ENCODE measurements at regions not wholly inside any gene's neighbourhood (a gene's known extent, or its start where the extent isn't known, plus 50 kb on each side); places are given as distances from the start of the nearest gene placed in this dataset.

- TF ChIP-seq CTCF (IDR thresholded peaks at IDR 0.05; ENCODE audit: control extremely low read depth, extremely low read depth, low read depth, missing control alignments), result no peak
- POLR2A ChIA-PET, result no interaction called here
- DNase-seq (ENCODE audit: extremely low spot score), result no peak
- CTCF ChIA-PET, result no interaction called here
These were observed 490.9 kb upstream of the MDFIC2 start for GRCh38 chr3:70803319-70803718.

- no peak for DNase-seq (ENCODE audit: extremely low spot score)
- ChIA-PET POLR2A (no interaction called here), CTCF (no interaction called here)
- TF ChIP-seq CTCF (IDR thresholded peaks at IDR 0.05; ENCODE audit: control extremely low read depth, extremely low read depth, low read depth, missing control alignments), result no peak
These were observed 488.5 kb upstream of the MDFIC2 start for GRCh38 chr3:70800951-70801350.

- CTCF ChIA-PET, result no interaction called here
- no peak for DNase-seq (ENCODE audit: extremely low spot score)
- no peak for TF ChIP-seq CTCF (IDR thresholded peaks at IDR 0.05; ENCODE audit: control extremely low read depth, extremely low read depth, low read depth, missing control alignments)
- POLR2A ChIA-PET, result no interaction called here
These were observed 477.4 kb upstream of the MDFIC2 start for GRCh38 chr3:70789878-70790277.

GRCh38 chr3:70780790-70781189 lies 468.4 kb upstream of the MDFIC2 start:
- POLR2A ChIA-PET, result no interaction called here
- no peak for TF ChIP-seq CTCF (IDR thresholded peaks at IDR 0.05; ENCODE audit: control extremely low read depth, extremely low read depth, low read depth, missing control alignments)
- DNase-seq (ENCODE audit: extremely low spot score), result no peak
- CTCF ChIA-PET, result interaction anchor here (1.2 kb wide), 1 partner anchor 14 kb away, joined by 3 read pairs; no protein-coding TSS in a partner anchor

GRCh38 chr3:70779296-70779695 lies 466.9 kb upstream of the MDFIC2 start:
- no peak for DNase-seq (ENCODE audit: extremely low spot score)
- ChIA-PET CTCF (interaction anchor here (1.3 kb wide), 1 partner anchor 13 kb away, joined by 3 read pairs; no protein-coding TSS in a partner anchor), POLR2A (no interaction called here)
- no peak for TF ChIP-seq CTCF (IDR thresholded peaks at IDR 0.05; ENCODE audit: control extremely low read depth, extremely low read depth, low read depth, missing control alignments)

- POLR2A ChIA-PET, result no interaction called here
- CTCF ChIA-PET, result no interaction called here
- no peak for TF ChIP-seq CTCF (IDR thresholded peaks at IDR 0.05; ENCODE audit: control extremely low read depth, extremely low read depth, low read depth, missing control alignments)
- no peak for DNase-seq (ENCODE audit: extremely low spot score)
These were observed 463.6 kb upstream of the MDFIC2 start for GRCh38 chr3:70776081-70776480.

GRCh38 chr3:70775257-70775656 lies 462.8 kb upstream of the MDFIC2 start:
- CTCF ChIA-PET, result no interaction called here
- POLR2A ChIA-PET, result no interaction called here
- DNase-seq (ENCODE audit: extremely low spot score), result no peak
- no peak for TF ChIP-seq CTCF (IDR thresholded peaks at IDR 0.05; ENCODE audit: control extremely low read depth, extremely low read depth, low read depth, missing control alignments)
